ENCODE measurements at regions not wholly inside any gene's neighbourhood (a gene's known extent, or its start where the extent isn't known, plus 50 kb on each side); places are given as distances from the start of the nearest gene placed in this dataset.

DNA sequence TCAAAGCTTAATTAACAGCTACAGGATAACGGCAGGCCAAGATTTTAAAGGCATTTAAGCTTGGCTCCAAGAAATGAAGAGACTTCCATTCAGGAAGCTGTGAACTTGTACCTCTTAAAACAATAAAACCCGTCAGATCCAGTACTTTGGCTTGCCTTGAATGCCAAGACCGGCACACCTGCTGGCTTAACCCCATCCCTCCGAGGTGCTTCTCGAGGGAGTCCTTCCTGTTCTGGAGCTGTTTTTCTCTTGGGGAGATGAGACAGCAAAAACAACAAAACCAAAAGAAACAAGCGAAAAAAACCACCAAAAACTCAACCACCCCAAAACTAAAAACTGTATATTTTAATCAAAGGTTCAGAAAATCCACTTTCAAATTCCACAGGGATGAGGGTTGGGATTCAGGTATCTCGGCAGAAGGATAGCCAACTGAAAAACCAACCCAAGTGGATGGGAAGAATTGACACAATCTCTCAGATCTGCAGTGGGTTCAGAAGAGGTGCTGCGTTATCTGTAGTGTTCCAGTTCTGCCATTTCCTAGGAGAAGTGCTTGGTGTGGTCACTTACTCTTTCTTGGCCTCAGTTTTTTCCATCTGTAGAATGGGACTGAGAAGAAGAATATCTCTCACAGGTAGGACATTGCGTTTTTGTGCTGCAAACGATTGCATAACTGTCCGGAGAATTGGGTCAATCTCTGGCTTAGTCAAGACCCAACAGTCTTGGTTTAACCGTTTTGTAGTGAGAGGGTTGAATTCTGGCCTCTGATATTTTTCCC lies 420.1 kb downstream of the VRK1 start:
- no peak for DNase-seq

DNA sequence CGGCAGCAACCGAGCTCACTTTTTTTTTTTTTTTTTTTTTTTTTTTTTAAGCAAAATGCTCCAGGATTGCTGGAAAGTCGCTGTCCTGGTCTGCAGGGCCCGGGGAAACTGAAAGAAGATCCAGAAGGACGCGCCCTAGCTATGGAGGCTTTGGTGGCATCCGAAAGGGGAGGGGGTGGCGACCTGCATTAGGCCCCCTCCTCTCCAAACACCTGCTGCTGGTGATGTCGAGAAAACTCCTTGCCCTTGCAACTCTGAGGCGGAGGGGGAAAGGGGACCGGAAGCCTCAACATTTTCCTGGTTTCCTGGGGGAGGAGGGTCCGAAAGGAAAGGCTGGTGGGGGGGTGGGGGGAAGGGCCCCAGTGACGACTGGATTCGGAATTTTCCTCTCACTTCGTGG lies 421.1 kb downstream of the VRK1 start:
- DNase-seq: no peak

DNA sequence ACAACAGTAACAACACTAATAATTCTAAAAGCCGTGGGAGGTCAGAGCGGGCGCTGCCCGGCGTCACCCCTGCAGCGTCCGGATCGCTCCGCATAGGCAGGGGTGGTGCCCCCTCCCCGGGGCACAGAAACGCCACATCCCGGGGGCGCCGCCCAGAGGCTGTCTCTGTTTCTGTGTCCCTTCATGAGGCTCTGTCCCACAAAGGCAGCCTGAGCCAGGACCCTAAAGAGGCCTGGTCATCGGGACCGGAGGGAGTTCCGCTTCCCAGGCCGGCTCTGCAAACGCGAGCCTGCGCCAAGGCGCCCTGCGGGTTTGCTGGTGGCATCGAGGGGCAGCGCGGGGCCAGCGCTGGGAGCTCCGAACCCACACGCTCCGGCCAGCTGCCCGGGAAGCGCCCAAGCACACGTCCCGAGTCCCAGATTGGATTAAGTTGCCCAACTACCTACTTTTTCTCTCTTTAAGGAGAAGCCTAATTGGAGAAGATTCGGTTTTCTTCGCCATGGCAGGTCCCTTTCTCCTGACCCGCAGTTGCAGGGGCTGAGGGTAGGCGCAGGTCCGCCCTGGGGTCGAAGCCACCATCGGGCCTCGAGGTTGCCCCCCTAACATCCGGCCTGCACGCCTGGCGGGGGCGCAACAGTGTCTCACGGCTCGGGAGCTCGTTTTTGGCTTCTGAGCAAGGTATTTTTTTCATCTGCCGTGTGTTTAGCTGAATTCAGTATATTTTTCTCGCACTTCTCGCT lies 421.7 kb downstream of the VRK1 start:
- no peak for DNase-seq

DNA sequence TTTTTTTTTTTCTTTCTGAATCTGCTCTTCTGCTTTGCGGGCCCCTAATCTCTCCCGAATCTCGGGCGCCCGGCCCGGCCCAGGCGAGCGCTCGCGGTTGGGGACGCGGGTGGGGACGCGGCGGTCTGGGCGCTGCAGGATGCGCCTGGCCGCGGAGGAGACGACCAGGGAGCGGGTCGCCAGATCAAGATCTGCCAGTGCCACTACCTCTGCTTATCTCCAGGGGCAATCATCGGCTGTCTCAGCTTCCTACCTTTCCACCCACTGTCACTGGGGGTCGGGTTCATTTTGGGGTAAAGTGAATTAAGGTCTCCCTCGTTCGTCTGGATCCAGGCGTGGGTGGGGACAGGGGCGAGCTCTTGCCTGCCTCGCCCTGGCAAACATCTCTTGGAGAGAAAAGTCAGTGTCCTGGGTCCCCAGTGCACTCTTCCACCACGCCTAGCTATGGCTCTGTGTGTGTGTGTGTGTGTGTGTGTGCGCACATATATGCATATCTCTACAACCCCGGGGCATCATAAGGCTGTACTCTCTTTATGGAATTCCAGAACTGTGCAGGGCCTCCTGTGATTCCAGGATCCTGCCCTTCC lies 422.3 kb downstream of the VRK1 start:
- no peak for DNase-seq

DNA sequence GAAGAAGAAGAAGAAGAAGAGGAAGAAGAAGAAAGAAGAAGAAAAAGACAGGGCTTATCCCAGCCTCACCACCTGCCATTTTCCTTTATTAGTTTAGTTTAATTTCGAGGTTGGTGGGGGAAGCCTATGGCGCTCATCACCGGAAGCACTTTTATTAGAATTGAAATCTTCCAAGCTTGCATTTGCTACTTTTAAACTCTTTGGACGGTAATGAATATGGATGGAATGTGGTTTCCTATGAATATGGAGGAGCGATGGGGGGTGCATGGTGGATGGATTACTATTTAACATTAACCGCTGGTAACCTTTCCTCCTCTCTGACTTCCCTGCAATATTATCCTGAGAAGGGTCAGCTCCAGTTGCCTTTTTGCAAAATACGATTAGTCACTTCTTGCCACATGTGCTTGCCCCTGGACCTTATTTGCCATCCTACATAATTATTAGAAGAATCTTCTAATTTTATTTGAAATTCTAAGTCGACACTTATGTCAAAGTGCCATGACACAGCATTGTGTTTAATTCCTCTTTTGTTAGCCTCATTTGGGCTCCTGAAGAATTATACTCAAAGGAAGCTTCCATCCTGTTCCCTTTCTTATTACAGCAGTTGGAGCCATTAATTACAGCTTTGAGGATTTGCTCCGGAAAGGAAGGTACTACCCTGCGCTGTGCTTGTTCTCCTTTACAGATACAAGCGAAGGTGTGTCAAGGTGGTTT lies 424.5 kb downstream of the VRK1 start:
- DNase-seq: no peak

DNA sequence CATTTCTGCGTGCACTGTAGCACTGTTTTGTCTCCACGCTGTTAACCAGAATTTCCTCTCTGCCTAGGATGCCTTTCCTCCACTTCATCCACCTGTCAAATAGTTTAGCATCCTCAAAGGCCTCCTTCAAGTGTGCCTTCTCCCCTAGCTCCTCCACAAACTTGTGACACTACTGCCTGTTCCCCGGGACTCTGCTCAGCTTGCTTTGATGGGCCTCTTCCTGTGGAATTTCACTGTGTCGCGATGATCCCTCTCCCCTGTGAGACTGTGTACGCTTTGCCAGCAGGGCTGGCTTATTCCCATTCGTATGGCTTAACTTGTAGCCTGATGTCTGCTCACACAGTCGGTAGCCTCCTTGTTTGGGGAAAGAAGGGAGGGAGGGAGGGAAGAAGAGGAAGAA lies 426.8 kb downstream of the VRK1 start:
- no peak for DNase-seq

DNA sequence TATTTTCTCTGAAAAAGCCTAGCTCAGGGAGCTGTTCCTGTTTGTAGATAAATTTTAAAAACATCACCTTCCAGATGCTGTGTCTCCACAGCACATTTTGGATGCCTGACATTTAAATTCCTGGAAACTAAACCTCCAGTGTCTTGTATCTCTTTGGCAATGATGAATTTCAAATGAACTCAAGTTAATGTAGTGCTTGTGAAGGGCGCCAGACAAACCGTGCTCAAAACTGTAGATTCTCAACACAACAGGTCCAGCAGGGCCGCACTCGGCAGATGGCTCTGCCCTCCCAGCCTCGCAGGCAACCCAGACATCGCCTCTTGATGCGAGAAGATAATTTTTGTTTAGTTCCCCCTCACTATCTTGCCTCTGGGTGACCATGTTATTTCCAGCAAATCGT lies 432.9 kb downstream of the VRK1 start:
- no peak for DNase-seq

DNA sequence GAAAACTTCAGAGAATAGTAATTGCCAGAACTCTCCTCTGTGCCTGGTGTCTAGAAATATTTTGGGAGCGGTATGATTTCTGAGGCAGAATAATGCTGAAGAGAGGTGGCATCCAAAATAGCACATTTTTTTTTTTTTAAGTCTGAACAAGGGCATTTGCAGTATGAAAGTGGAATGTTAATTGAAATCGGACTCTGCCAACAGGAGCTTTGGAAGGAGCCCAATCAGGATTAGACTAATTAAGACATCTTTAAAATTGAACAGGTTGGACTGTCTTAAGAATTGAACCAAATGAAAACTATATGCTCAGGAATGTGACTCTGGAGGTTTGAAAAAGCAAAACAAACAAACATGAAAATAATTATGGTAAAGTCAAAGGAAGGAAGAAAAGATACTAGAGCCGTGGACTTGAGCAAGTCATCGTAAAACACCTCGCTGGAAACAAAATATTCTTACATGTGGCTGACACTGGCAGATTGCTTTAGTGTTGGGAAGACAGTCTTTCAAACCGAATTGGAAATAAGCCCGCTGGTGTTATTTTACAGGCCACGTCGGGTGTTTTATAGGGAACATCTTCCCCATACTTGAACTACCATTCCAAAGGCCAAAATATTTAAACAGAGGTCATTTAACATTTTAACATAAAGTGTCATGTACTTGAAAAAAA lies 436.3 kb downstream of the VRK1 start:
- DNase-seq: no peak

DNA sequence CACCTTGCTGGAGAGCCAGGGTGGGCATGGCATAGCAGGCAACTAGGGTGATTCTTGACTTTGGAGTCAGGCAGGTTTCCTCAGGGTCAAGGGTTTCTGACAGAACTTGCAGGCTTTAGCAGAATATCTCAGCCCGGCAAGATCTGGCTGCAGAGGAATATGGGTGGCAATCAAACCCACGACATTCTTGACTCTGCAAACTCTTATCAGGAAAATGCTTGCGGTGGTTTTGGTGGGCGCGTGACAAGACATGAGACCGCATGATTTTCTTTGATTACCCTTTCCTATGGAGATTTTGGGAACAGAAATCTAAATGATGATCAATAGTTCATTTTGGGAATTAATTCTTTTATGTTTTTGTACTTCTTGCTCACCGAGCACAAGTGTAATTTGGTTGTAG lies 449.5 kb downstream of the VRK1 start:
- no peak for DNase-seq

DNA sequence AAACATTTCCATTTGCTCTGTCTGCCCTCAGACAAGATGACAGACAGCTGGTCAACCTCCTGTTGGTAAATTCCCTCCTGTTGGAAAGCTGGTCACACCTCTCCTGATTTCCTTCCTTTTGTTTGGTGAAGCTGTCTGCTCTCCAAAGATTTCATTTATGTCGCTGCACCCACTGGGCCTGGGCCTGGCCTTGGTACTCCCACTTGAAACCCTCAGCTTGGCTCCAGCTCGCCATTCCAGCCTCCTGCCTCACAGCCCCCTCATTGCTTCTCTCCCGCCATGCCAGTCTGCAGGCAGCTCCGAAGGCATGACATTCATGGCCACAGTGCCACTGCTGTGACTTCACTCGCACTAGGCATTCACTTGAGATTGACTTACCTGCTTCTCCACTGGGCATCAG lies 451.8 kb downstream of the VRK1 start:
- no peak for DNase-seq

DNA sequence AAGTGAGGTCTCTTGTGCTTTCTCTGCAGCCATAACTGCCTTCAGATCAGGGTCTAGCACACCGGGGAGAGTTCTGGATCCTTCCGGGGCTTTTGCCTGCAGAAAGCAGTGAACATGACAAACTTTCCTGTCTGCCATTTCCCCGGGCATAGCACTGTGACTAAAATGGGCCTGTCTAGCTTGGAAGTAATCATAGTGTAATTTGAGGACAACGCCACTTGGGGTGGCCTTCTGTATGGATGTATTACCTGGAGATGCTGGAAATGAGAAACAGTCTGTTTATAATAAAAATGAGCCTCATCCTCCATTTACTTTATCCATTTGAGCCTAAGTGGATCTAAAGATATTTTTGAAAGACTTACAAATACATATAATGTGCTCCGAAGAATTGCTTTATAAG lies 453.7 kb downstream of the VRK1 start:
- DNase-seq: no peak

DNA sequence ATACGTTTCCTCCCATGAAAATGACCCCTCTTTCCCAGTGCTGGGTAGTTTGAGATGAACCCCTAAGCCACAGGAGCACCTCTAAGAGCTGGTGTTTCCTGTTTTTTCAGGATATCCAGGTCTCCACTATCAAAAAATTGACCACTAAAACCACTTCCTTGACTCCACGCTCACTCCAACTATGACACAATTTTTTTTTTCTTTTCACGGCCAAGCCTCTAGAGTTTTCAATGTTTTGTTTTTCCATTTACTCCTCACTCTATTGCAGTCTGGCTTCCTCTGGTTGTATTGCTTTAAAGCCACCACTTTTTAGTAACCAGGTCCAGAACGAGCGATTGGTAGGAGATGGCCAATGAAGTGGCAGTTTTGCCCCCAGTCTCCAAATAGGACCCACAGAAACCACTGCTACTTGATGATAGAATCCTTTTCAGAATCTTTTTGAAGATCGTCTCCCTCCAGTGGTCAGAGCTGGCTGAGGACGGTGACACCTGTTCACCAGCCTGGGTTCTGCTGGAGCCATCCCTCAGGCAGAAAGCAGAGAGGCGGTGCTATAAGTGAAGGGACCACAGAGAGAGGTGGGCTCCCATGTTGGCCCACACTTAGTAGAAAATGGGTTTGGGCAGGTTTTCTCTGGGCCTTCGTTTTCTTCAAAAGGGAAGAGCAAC lies 454.4 kb downstream of the VRK1 start:
- no peak for DNase-seq

DNA sequence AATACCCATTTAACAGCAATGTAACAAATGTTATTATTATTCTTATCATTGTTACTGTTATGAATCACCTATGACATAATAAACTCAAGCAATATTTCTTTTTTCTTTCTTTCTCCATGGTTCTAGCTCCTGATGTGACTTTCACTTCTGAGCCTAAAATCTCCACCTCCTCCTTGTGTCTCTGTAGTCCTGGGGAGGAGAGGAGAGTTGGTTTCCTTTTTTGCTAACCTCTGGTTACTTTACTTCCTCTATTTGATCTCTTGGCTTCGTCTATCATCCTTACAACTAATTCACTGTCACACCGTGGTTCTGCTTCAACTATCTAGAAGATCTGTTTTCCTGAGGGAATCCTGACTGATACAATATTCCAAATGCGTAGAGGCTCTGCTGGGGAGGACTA lies 456.6 kb downstream of the VRK1 start:
- DNase-seq: no peak

DNA sequence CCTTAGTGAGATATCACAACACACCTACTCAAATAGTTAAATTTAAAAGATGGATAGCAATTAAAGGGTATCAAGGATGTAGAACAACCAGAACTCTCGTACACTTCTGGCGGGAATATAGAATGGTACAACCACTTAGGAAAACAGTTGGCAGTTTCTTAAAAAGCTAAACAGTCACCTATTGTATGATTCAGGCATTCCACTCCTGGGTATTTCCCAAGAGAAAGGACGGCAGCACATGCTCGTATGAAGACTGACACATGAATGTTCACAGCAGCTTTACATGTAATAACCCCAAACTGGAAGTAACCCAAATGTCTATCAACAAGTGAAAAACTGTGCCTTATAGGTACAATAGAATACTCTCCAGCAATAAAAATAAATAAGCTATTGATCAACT lies 465.2 kb downstream of the VRK1 start:
- DNase-seq: no peak

DNA sequence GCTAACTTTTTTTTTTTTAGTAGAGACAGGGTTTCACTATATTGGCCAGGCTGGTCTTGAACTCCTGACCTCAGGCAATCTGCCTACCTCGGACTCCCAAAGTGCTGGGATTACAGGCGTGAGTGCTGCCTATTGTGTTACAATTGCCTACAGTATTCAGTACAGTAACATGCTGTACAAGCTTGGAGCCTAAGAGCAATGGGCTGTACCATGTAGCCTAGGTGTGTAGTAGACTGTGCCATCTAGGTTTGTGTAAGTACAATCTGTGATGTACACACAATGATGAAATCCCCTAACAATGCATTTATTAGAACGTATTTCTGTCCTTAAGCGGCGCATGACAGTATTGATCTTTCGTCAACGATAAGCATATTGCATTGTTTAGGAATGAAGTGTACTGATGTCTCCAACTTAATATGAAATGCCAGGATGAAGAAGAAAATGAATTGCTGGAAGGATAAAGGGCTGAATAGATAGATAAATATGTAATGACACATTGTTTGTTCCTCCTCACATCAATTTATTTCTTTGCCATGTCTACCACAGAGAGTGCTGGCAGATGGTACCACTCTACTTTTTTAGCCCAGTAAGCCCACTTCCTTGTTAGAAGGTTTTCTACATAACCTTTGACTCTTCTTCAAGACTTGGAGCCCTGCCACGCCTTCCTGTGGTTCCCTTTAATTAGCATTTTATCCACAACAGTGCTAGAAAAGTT lies 467.5 kb downstream of the VRK1 start:
- DNase-seq: no peak

DNA sequence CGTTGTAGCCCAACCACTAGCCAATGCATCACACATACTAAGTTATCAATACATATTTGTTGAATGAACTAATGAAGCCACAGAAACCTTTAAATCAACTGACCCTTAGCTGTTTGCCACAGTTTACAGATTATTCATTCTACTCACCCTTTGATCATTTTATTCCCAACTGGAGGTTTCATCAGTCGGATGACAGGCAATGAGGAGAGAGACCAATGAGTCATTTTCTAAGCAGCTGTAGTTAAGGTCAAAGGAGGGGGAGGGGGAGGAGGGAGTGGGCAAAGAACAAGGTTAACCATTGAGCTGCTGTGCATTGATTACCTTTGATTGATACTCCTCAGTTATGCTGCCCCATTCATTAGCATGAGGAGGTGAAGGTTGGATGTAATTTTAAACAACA lies 469.5 kb downstream of the VRK1 start:
- DNase-seq: no peak

DNA sequence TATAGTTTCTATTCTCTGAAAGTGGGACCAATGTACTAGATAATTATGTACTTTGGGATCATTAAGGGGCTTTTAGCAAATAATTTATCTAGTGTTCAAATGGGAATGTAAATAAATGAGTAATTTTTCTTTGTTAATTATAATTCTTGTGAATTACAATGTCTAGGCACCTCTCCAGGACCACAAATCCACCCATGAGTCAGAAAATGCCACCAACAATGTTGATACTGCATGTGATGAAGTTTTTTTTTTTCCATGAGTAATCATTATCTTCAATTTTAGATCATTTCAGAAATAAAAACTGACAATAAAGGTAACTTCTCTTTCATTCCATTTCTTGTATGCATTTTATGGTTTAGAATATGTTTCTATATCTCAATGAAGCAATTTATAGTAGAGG lies 470.3 kb downstream of the VRK1 start:
- DNase-seq: no peak

DNA sequence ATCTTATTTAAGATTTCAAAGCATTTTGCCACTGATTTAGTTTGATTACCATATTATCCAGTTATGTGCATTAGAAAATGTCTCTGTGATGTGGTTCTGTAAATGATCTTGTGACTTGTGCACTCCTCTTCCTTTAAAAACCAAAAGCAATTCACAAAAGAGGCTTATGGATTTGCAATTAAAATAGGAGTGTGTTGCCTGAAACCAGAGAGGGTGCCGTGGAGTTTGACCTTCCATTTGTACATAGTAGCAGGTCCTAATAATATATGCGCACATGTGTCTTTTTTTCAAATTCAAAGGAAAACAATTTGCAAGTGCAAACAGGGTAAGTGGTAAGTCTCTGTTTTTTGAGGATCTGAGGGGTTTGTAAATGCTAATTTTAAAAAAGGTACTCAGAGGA lies 470.9 kb downstream of the VRK1 start:
- DNase-seq: no peak

DNA sequence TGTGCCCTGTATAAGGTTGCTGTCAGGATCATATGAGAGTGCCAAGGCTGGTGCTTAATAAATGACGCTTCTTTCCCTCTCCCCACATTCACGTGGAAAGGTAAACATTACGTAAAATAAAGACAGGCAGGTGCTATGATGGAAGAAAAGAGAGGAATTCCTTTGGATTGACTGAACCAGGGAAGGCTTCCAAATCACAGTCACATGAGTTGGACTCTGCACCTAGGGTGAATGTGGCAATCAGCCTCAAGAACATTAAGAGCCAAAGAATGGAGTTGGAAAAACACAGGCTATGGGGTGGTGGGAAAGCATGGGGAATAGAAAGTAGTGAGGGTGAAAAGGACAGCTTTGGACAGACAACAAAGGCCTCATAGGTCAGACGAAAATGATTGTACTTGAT lies 473.1 kb downstream of the VRK1 start:
- DNase-seq: no peak

DNA sequence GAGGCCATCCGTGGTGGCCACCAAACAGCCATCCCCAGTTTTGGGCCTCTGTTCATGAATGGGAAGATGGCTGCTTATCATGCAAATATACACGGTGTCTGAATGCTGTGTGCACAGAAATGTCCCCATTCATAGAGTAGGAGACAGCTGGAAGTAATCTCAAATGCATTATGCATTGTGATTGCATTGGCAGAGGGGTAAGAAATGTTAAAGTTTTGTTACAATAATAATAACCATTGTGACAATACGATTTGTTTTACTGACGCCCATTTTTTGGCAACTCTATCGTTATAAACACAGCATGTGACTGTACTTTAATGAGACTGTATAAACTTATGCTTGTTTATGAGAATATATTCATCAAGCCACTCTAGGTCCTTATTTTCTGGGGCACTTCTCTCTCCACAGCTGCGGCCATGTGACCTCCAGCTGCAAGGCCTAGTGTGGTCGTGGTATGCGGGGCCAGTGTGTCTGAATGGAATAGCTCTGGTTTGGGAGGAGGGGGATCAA lies 474.3 kb downstream of the VRK1 start:
- DNase-seq: no peak

DNA sequence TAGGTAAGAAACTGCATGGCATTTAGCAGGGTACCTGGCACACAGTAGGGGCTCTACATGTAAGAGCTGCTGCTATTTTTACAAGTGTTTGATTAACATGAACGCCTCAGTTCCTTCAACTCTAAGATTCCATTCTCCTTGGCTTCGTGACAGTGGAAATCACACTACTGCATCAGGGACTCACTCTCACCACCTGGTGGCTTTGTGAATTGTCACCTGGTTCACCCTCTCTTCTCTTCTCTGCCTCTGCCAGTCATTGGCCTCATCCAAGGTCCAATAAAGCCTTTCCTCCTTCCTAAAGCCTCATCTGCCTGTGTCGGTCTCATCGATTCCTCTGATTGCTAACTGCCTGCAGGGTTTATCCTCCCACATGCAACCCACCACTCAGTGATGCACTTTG lies 476.4 kb downstream of the VRK1 start:
- no peak for DNase-seq

DNA sequence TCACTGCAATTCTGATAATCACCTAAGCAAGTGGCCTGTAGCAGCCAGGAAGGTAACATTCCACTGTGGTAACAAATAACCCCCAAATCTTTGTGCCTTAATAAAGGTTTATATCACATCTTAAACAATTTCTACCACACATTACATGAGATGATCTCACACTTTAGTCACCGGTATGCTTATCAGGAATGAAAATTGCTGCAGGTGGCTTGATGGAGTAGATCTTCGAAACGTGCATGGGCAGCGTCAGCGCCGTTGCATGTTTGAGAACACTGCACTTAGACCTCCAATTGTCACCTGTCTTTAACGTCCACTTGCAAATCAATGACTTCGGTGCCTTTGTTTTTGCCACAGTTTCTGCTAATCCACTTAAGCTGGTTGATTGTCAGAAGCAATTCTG lies 477.4 kb downstream of the VRK1 start:
- DNase-seq: no peak

All from NCI-H2107 (cell line).